ENCODE measurements at regions not wholly inside any gene's neighbourhood (a gene's known extent, or its start where the extent isn't known, plus 50 kb on each side); places are given as distances from the start of the nearest gene placed in this dataset.

- Histone ChIP-seq H3K4me3 (no peak overlapping the region), H3K36me3 (no peaks in the 10 kb centered on the region), H3K4me1 (no peaks in the 10 kb centered on the region), H3K27me3 (no peaks in the 10 kb centered on the region), H3K9me3 (no peaks in the 10 kb centered on the region), H3K27ac (no peak overlapping the region)
- intact Hi-C loops (cut with DNase I; ENCODE audit: low total_unique reads), result no loop called here
- DNase-seq, result no peak
- TF ChIP-seq, protein P1, sequence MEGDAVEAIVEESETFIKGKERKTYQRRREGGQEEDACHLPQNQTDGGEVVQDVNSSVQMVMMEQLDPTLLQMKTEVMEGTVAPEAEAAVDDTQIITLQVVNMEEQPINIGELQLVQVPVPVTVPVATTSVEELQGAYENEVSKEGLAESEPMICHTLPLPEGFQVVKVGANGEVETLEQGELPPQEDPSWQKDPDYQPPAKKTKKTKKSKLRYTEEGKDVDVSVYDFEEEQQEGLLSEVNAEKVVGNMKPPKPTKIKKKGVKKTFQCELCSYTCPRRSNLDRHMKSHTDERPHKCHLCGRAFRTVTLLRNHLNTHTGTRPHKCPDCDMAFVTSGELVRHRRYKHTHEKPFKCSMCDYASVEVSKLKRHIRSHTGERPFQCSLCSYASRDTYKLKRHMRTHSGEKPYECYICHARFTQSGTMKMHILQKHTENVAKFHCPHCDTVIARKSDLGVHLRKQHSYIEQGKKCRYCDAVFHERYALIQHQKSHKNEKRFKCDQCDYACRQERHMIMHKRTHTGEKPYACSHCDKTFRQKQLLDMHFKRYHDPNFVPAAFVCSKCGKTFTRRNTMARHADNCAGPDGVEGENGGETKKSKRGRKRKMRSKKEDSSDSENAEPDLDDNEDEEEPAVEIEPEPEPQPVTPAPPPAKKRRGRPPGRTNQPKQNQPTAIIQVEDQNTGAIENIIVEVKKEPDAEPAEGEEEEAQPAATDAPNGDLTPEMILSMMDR (IDR thresholded peaks at IDR 0.05), result no peak
- no peak for TF ChIP-seq POLR2A (IDR thresholded peaks at IDR 0.05)
Measured at GRCh38 chr12:89080793-89081465, 271.4 kb downstream of the DUSP6 start.

- intact Hi-C loops (cut with DNase I; ENCODE audit: low total_unique reads), result no loop called here
- Histone ChIP-seq H3K27me3 (no peaks in the 10 kb centered on the region), H3K36me3 (no peaks in the 10 kb centered on the region), H3K27ac (no peak overlapping the region), H3K9me3 (no peaks in the 10 kb centered on the region), H3K4me1 (no peaks in the 10 kb centered on the region), H3K4me3 (no peak overlapping the region)
- TF ChIP-seq, protein P1 (IDR thresholded peaks at IDR 0.05), result no peak
- no peak for TF ChIP-seq POLR2A (IDR thresholded peaks at IDR 0.05)
- no peak for DNase-seq
Measured at GRCh38 chr12:89075880-89076540, 276.3 kb downstream of the DUSP6 start.

- Histone ChIP-seq H3K4me3 (no peak overlapping the region), H3K27me3 (no peaks in the 10 kb centered on the region), H3K9me3 (no peaks in the 10 kb centered on the region), H3K4me1 (no peaks in the 10 kb centered on the region), H3K36me3 (no peaks in the 10 kb centered on the region), H3K27ac (no peak overlapping the region)
- no peak for DNase-seq
- intact Hi-C loops (cut with DNase I; ENCODE audit: low total_unique reads), result no loop called here
- TF ChIP-seq, protein P1 (IDR thresholded peaks at IDR 0.05), result no peak
- TF ChIP-seq POLR2A (IDR thresholded peaks at IDR 0.05), result no peak
Measured at GRCh38 chr12:89073659-89074058, 278.6 kb downstream of the DUSP6 start.

DNA sequence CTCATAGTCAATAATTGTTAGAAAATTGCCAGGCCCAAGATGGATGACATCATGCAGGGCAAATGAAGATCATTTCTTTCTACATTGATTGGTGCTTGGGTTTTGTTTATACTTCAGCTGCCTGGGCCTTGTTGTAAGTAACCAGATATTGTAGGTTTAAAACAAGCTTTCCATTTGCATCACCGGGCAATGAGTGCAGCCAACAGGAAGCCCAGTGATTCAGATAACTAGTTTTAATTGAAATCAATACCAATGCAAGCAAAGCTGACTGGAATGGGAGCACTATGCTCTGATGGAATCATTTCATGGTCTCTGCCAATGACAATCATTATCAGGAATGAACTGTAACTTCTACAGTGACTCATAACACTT lies 279.3 kb downstream of the DUSP6 start:
- no peaks in the 10 kb centered on the region for H3K4me1 ChIP-seq
- no peaks in the 10 kb centered on the region for H3K36me3 ChIP-seq
- H3K27ac ChIP-seq, result no peak overlapping the region
- TF ChIP-seq, protein P1 (IDR thresholded peaks at IDR 0.05), result no peak
- TF ChIP-seq POLR2A (IDR thresholded peaks at IDR 0.05), result no peak
- H3K27me3 ChIP-seq, result no peaks in the 10 kb centered on the region
- no peak overlapping the region for H3K4me3 ChIP-seq
- DNase-seq, result no peak
- intact Hi-C loops (cut with DNase I; ENCODE audit: low total_unique reads), result no loop called here
- no peaks in the 10 kb centered on the region for H3K9me3 ChIP-seq

- Histone ChIP-seq H3K27me3 (no peaks in the 10 kb centered on the region), H3K27ac (no peak overlapping the region), H3K9me3 (no peaks in the 10 kb centered on the region), H3K4me3 (no peak overlapping the region), H3K36me3 (no peaks in the 10 kb centered on the region), H3K4me1 (no peaks in the 10 kb centered on the region)
- intact Hi-C loops (cut with DNase I; ENCODE audit: low total_unique reads), result no loop called here
- TF ChIP-seq POLR2A (IDR thresholded peaks at IDR 0.05), result no peak
- TF ChIP-seq, protein P1 (IDR thresholded peaks at IDR 0.05), result no peak
- no peak for DNase-seq
Measured at GRCh38 chr12:89072294-89073026, 279.8 kb downstream of the DUSP6 start.
